ENCODE measurements at regions not wholly inside any gene's neighbourhood (a gene's known extent, or its start where the extent isn't known, plus 50 kb on each side); places are given as distances from the start of the nearest gene placed in this dataset.
"Not testable (repeated sequence)": the region's sequence is repeated elsewhere in the genome, so short reads cannot be mapped to it uniquely, and the experiment has no call there.

- no peak overlapping the region for H3K4me3 Mint-ChIP-seq (ENCODE audit: unreplicated experiment)
Measured at GRCh38 chr15:22253676-22254408, 173.5 kb downstream of the OR4M2 start.

GRCh38 chr15:22254409-22255045 lies 174.2 kb downstream of the OR4M2 start:
- H3K4me1 Mint-ChIP-seq (ENCODE audit: low read depth, unreplicated experiment); POLR2A ChIA-PET; H3K27me3 ChIP-seq (replicated peaks; ENCODE audit: control insufficient read depth, insufficient read depth, low read length); H3K9me3 Mint-ChIP-seq (ENCODE audit: unreplicated experiment); intact Hi-C loops (cut with micrococcal nuclease; ENCODE audit: unreplicated experiment); BruUV-seq (replicated peaks); H3K27me3 Mint-ChIP-seq (ENCODE audit: insufficient read depth, unreplicated experiment); H3K4me3 ChIP-seq (ENCODE audit: low read depth, low read length); H3K36me3 Mint-ChIP-seq (ENCODE audit: insufficient read depth, unreplicated experiment); H3K36me3 ChIP-seq (ENCODE audit: control insufficient read depth, insufficient read depth, low read length); DNase-seq; H3K4me3 Mint-ChIP-seq (ENCODE audit: unreplicated experiment); H3K9me3 ChIP-seq; H3K27ac Mint-ChIP-seq (ENCODE audit: unreplicated experiment); H3K4me1 ChIP-seq; CTCF ChIA-PET: not testable (repeated sequence)

More at GRCh38 chr15:22253676-22254408, 173.5 kb downstream of the OR4M2 start:
- Mint-ChIP-seq H3K4me1 (ENCODE audit: low read depth, unreplicated experiment) (no peaks in the 10 kb centered on the region), H3K27ac (ENCODE audit: unreplicated experiment) (no peak overlapping the region), H3K27me3 (ENCODE audit: insufficient read depth, unreplicated experiment) (no peaks in the 10 kb centered on the region), H3K9me3 (ENCODE audit: unreplicated experiment) (no peaks in the 10 kb centered on the region), H3K36me3 (ENCODE audit: insufficient read depth, unreplicated experiment) (no peaks in the 10 kb centered on the region)
- POLR2A ChIA-PET, result no interaction called here
- H3K4me3 ChIP-seq (ENCODE audit: low read depth, low read length), result no peak overlapping the region
- intact Hi-C loops (cut with micrococcal nuclease; ENCODE audit: unreplicated experiment), result no loop called here
- no TSS peak for BruUV-seq (replicated peaks)
- TF ChIP-seq CTCF (IDR thresholded peaks at IDR 0.05; ENCODE audit: insufficient read depth in 1 of 2, low read depth in 1 of 2, low read length in 1 of 2, severe bottlenecking in 1 of 2, unreplicated experiment in 1 of 2), result no peak
- 0 out of 2 replicates have a peak, but pooled peaks cover 4% of the 10 kb centered on the region for H3K9me3 ChIP-seq
- DNase-seq, result no peak
- CTCF ChIA-PET, result no interaction called here
- H3K36me3 ChIP-seq (ENCODE audit: control insufficient read depth, insufficient read depth, low read length), result no peaks in the 10 kb centered on the region
- no peaks in the 10 kb centered on the region for H3K4me1 ChIP-seq
- no peaks in the 10 kb centered on the region for H3K27me3 ChIP-seq (replicated peaks; ENCODE audit: control insufficient read depth, insufficient read depth, low read length)

- H3K27me3 Mint-ChIP-seq (ENCODE audit: insufficient read depth, unreplicated experiment); H3K9me3 Mint-ChIP-seq (ENCODE audit: unreplicated experiment); H3K4me3 ChIP-seq (ENCODE audit: low read depth, low read length); H3K4me1 ChIP-seq; H3K36me3 Mint-ChIP-seq (ENCODE audit: insufficient read depth, unreplicated experiment); DNase-seq; H3K4me1 Mint-ChIP-seq (ENCODE audit: low read depth, unreplicated experiment); POLR2A ChIA-PET; H3K4me3 Mint-ChIP-seq (ENCODE audit: unreplicated experiment); H3K9me3 ChIP-seq; H3K36me3 ChIP-seq (ENCODE audit: control insufficient read depth, insufficient read depth, low read length); H3K27ac Mint-ChIP-seq (ENCODE audit: unreplicated experiment); intact Hi-C loops (cut with micrococcal nuclease; ENCODE audit: unreplicated experiment); CTCF ChIA-PET; H3K27me3 ChIP-seq (replicated peaks; ENCODE audit: control insufficient read depth, insufficient read depth, low read length); BruUV-seq (replicated peaks): not testable (repeated sequence)
Measured at GRCh38 chr15:22255606-22256005, 175.3 kb downstream of the OR4M2 start.

GRCh38 chr15:22256389-22257046 lies 176.2 kb downstream of the OR4M2 start:
- H3K9me3 ChIP-seq; H3K4me1 Mint-ChIP-seq (ENCODE audit: low read depth, unreplicated experiment); H3K9me3 Mint-ChIP-seq (ENCODE audit: unreplicated experiment); DNase-seq; BruUV-seq (replicated peaks); H3K4me1 ChIP-seq; H3K36me3 Mint-ChIP-seq (ENCODE audit: insufficient read depth, unreplicated experiment); H3K27me3 ChIP-seq (replicated peaks; ENCODE audit: control insufficient read depth, insufficient read depth, low read length); H3K27ac Mint-ChIP-seq (ENCODE audit: unreplicated experiment); H3K27me3 Mint-ChIP-seq (ENCODE audit: insufficient read depth, unreplicated experiment); CTCF ChIA-PET; H3K4me3 ChIP-seq (ENCODE audit: low read depth, low read length); H3K4me3 Mint-ChIP-seq (ENCODE audit: unreplicated experiment); POLR2A ChIA-PET; H3K36me3 ChIP-seq (ENCODE audit: control insufficient read depth, insufficient read depth, low read length); intact Hi-C loops (cut with micrococcal nuclease; ENCODE audit: unreplicated experiment): not testable (repeated sequence)

Measured in Caco-2 (cell line).